NCI-H2196 (cell line): ENCODE measurements at regions not wholly inside any gene's neighbourhood (a gene's known extent, or its start where the extent isn't known, plus 50 kb on each side); places are given as distances from the start of the nearest gene placed in this dataset.

Experiments used
- DNase-seq: peaks from one replicate; lab custom pipeline; 2025; ENCODE audit not compliant: unreplicated experiment; lab: John Stamatoyannopoulos, UW

GRCh38 chr18:40414155-40414754, 1540.8 kb upstream of the PIK3C3 start:
- DNase-seq = peak; percentile 42

- DNase-seq = peak; percentile 61
Observed at GRCh38 chr18:40413160-40413559, 1541.9 kb upstream of the PIK3C3 start.

GRCh38 chr18:40412410-40412809, 1542.6 kb upstream of the PIK3C3 start:
- no peak for DNase-seq

- no peak for DNase-seq
Observed at GRCh38 chr18:40407909-40408308, 1547.1 kb upstream of the PIK3C3 start.

- no peak for DNase-seq
Observed at GRCh38 chr18:40404284-40404683, 1550.8 kb upstream of the PIK3C3 start.

GRCh38 chr18:40402052-40402451, 1553.0 kb upstream of the PIK3C3 start:
- DNase-seq = no peak

- no peak for DNase-seq
Observed at GRCh38 chr18:40388121-40388520, 1566.9 kb upstream of the PIK3C3 start.

GRCh38 chr18:40387130-40387787, 1567.8 kb upstream of the PIK3C3 start:
- DNase-seq = no peak

- no peak for DNase-seq
Observed at GRCh38 chr18:40382197-40382596, 1572.8 kb upstream of the PIK3C3 start.

GRCh38 chr18:40380686-40381439, 1574.2 kb upstream of the PIK3C3 start:
- DNase-seq = no peak

- no peak for DNase-seq
Observed at GRCh38 chr18:40375837-40376236, 1579.2 kb upstream of the PIK3C3 start.

- no peak for DNase-seq
Observed at GRCh38 chr18:40371673-40372072, 1583.4 kb upstream of the PIK3C3 start.

GRCh38 chr18:40367576-40367975, 1587.5 kb upstream of the PIK3C3 start:
- DNase-seq = no peak

- no peak for DNase-seq
Observed at GRCh38 chr18:40366521-40366920, 1588.5 kb upstream of the PIK3C3 start.

GRCh38 chr18:40365526-40365925, 1589.5 kb upstream of the PIK3C3 start:
- DNase-seq = no peak

GRCh38 chr18:40360558-40360957, 1594.5 kb upstream of the PIK3C3 start:
- DNase-seq = no peak

GRCh38 chr18:40357536-40357935, 1597.5 kb upstream of the PIK3C3 start:
- no peak for DNase-seq

GRCh38 chr18:40356168-40356567, 1598.9 kb upstream of the PIK3C3 start:
- no peak for DNase-seq

GRCh38 chr18:40355726-40356125, 1599.3 kb upstream of the PIK3C3 start:
- no peak for DNase-seq

- DNase-seq = no peak
Observed at GRCh38 chr18:40348196-40348595, 1606.8 kb upstream of the PIK3C3 start.

- DNase-seq = no peak
Observed at GRCh38 chr18:40347261-40347660, 1607.8 kb upstream of the PIK3C3 start.

- no peak for DNase-seq
Observed at GRCh38 chr18:40346146-40346545, 1608.9 kb upstream of the PIK3C3 start.
